ENCODE measurements at regions not wholly inside any gene's neighbourhood (a gene's known extent, or its start where the extent isn't known, plus 50 kb on each side); places are given as distances from the start of the nearest gene placed in this dataset.

DNA sequence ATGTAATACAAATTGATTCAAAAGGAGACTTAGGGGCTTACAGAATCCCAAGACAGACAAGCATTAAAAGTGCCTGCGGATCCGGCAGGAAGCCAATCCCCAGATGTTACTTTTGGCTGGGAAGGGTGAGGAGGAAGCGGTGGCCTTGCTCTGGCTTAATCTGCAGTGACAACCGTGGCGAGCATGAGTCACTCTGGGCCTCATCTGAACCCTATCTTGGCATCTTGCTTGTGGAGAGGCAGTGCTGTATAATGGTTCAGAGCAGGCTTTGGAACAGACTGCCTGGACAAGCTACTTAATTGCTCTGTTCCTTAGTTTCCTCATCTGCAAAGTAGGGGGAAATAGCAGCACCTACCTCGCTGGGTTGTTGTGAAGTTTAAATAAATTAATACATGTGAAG is 74.1 kb downstream of the XCL2 start:
- Histone ChIP-seq H3K9ac (replicated peaks in 1 of 4; ENCODE audit: extremely low read depth in 1 of 4, low read depth in 3 of 4, low read length in 3 of 4) (no peak overlapping the region), H3K36me3 (ENCODE audit: control insufficient read depth in 2 of 4, insufficient read depth in 4 of 4, low read length in 3 of 4) (no peaks in the 10 kb centered on the region), H3K27me3 (replicated peaks in 1 of 4; ENCODE audit: control insufficient read depth in 3 of 4, extremely low read depth in 1 of 4, insufficient read depth in 3 of 4, low read length in 3 of 4) (no peaks in the 10 kb centered on the region), H4K5ac (ENCODE audit: insufficient read length, low read depth, low read length) (no peak overlapping the region), H2AK5ac (ENCODE audit: low read depth, low read length) (no peak overlapping the region), H3K56ac (replicated peaks; ENCODE audit: insufficient read length, low read depth, low read length) (no peak overlapping the region), H2AFZ (ENCODE audit: low read length) (no peak overlapping the region), H3K14ac (ENCODE audit: insufficient read length) (no peak overlapping the region), H3K4me3 (ENCODE audit: extremely low read depth in 1 of 4, insufficient read depth in 2 of 4, low read depth in 3 of 4, low read length in 4 of 4) (no peak overlapping the region), H3K4ac (replicated peaks; ENCODE audit: insufficient read length, low read depth, low read length) (no peak overlapping the region), H4K8ac (ENCODE audit: extremely low read depth, insufficient read depth, low read length) (no peak overlapping the region), H3K23ac (ENCODE audit: insufficient read length) (no peak overlapping the region), H2BK15ac (ENCODE audit: low read length) (no peak overlapping the region), H3K79me1 (ENCODE audit: low read depth, low read length) (no peaks in the 10 kb centered on the region), H4K20me1 (replicated peaks in 1 of 2; ENCODE audit: control insufficient read depth in 1 of 2, insufficient read depth in 2 of 2, low read length in 2 of 2) (no peaks in the 10 kb centered on the region), H2BK20ac (ENCODE audit: low read length) (no peak overlapping the region), H3K18ac (ENCODE audit: extremely low read depth, low read length) (no peak overlapping the region), H4K91ac (replicated peaks; ENCODE audit: insufficient read length, low read length) (no peak overlapping the region), H3K79me2 (ENCODE audit: control insufficient read depth in 1 of 2, insufficient read depth in 2 of 2, low read length in 2 of 2) (no peaks in the 10 kb centered on the region), H3K4me1 (replicated peaks in 1 of 4; ENCODE audit: control insufficient read depth in 3 of 4, insufficient read depth in 4 of 4, low read length in 3 of 4) (no peaks in the 10 kb centered on the region; a peak in 2 of 7 replicates), H3K27ac (ENCODE audit: low read depth, low read length) (no peak overlapping the region), H3K23me2 (ENCODE audit: low read depth, low read length) (no peaks in the 10 kb centered on the region; the same call in 1 of the 2 replicates), H3K9me3 (ENCODE audit: insufficient read depth in 2 of 2, low read depth in 1 of 2, low read length in 1 of 2) (peaks cover 6 to 9% of the 10 kb centered on the region in 2 experiments; a peak in 3 of 4 replicates), H2BK5ac (ENCODE audit: low read depth, low read length) (no peak overlapping the region), H2BK120ac (replicated peaks; ENCODE audit: low read depth, low read length) (no peak overlapping the region), H3K4me2 (ENCODE audit: insufficient read depth in 1 of 2, low read depth in 2 of 2, low read length in 2 of 2) (no peak overlapping the region), H2BK12ac (ENCODE audit: low read depth, low read length) (no peak overlapping the region)
- no peak for FAIRE-seq
- POLR2A ChIA-PET (ENCODE audit: partially characterized antibody) = no interaction called here
- CTCF ChIA-PET (ENCODE audit: partially characterized antibody) = interaction anchor here (0.7 to 2.3 kb wide), 4 partner anchors 15 to 140 kb away, joined by 3 to 11 read pairs (median 4); no protein-coding TSS in a partner anchor
- TF ChIP-seq ASH2L (IDR thresholded peaks at IDR 0.05; ENCODE audit: low read length) = no peak
- no peak for TF ChIP-seq SIRT6 (IDR thresholded peaks at IDR 0.05; ENCODE audit: low read length)
- no peak for TF ChIP-seq KDM1A (IDR thresholded peaks at IDR 0.05; ENCODE audit: borderline replicate concordance, low read length)
- TF ChIP-seq MAFK (IDR thresholded peaks at IDR 0.05; ENCODE audit: low read depth, low read length) = no peak
- TF ChIP-seq SP2 (IDR thresholded peaks at IDR 0.05; ENCODE audit: low read length) = no peak
- no peak for TF ChIP-seq NRF1 (IDR thresholded peaks at IDR 0.05; ENCODE audit: low read depth, low read length)
- no peak for TF ChIP-seq TAF1 (IDR thresholded peaks at IDR 0.05; ENCODE audit: low read depth, low read length)
- no peak for TF ChIP-seq SIX5 (IDR thresholded peaks at IDR 0.05; ENCODE audit: low read depth, low read length)
- TF ChIP-seq CHD1 (IDR thresholded peaks at IDR 0.05; ENCODE audit: low read depth, low read length) = no peak
- TF ChIP-seq POLR2AphosphoS5 (IDR thresholded peaks at IDR 0.05; ENCODE audit: low read depth, low read length) = no peak
- TF ChIP-seq SAP30 (IDR thresholded peaks at IDR 0.05; ENCODE audit: insufficient read depth, insufficient replicate concordance, low read length) = no peak
- TF ChIP-seq TCF12 (IDR thresholded peaks at IDR 0.05; ENCODE audit: low read depth, low read length) = no peak
- no peak for TF ChIP-seq JUND (IDR thresholded peaks at IDR 0.05; ENCODE audit: low read length)
- 83% methylated on average over 6 of the region's 6 CpGs; no CpG with 5 or more reads in 1 of the 2 experiments for WGBS, 2 experiments (ENCODE audit: extremely low coverage in 1 of 2, insufficient coverage in 1 of 2, insufficient read length in 1 of 2, insufficient replicate concordance in 2 of 2, low coverage in 1 of 2, low lambda C conversion rate in 2 of 2, missing lambda C conversion rate in 1 of 2)
- no peak for DNase-seq (ENCODE audit: low read depth in 1 of 2, low spot score in 2 of 2)

Data from H1 (cell line).